Retinal pigment epithelial cell (primary cell): ENCODE measurements at regions not wholly inside any gene's neighbourhood (a gene's known extent, or its start where the extent isn't known, plus 50 kb on each side); places are given as distances from the start of the nearest gene placed in this dataset.

Experiments used
- DNase-seq: peaks from one replicate; pipeline ENCODE4 v3.0.0-alpha.2; 2010; ENCODE audit warnings: low read depth
- H3K4me3 ChIP-seq: 2 replicates; pipeline ENCODE4 v1.5.1; 2011; ENCODE audit warnings: mild to moderate bottlenecking, low read length, control low read depth, moderate library complexity
- TF ChIP-seq, protein P1 (sequence below): conservative IDR thresholded peaks from 2 replicates; pipeline ENCODE4 v1.5.1; 2011; ENCODE audit warnings: low read depth, low read length, control low read depth, inconsistent platforms

DNA sequence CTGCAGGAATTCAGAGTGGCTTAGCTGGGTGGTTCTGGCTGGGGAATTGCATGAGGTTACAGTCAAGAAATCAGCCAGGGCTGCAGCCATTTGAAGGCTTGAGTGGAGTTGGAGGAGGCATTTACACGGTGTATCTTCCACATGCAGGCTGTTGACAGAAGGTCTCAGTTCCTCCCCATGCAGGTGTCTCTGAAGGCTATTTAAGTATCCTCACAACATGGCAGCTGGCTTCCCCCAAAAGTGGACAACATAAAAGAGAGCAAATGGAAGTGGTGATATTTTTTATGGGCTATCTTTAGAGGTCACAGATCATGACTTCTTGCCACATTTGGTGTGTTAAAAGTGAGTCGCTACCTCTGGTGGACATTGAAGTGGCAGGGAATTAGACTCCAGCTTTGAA is 60.1 kb upstream of the SPRED1 start:
- no peak overlapping the region for H3K4me3 ChIP-seq
- TF ChIP-seq, protein P1, sequence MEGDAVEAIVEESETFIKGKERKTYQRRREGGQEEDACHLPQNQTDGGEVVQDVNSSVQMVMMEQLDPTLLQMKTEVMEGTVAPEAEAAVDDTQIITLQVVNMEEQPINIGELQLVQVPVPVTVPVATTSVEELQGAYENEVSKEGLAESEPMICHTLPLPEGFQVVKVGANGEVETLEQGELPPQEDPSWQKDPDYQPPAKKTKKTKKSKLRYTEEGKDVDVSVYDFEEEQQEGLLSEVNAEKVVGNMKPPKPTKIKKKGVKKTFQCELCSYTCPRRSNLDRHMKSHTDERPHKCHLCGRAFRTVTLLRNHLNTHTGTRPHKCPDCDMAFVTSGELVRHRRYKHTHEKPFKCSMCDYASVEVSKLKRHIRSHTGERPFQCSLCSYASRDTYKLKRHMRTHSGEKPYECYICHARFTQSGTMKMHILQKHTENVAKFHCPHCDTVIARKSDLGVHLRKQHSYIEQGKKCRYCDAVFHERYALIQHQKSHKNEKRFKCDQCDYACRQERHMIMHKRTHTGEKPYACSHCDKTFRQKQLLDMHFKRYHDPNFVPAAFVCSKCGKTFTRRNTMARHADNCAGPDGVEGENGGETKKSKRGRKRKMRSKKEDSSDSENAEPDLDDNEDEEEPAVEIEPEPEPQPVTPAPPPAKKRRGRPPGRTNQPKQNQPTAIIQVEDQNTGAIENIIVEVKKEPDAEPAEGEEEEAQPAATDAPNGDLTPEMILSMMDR = no peak
- no peak for DNase-seq

DNA sequence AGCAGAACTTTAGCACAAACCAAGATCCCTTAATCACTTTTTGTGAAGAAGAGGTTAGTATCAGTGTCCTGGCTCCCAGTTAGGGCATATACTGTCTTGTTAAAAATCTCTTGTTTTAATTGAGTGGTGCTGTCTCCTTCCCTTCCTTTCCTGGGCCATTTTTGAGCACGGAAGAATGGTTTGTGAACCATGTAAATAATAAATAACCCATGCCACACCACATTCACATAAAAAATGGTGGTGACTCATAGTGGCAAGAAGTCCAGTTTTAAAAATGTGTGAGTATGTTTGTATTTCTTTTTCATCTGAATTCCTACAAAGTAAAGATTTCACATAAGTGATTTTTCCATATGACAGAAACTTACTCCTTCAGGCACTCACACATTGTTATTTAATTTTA is 59.1 kb upstream of the SPRED1 start:
- DNase-seq = no peak
- TF ChIP-seq, protein P1 = no peak
- H3K4me3 ChIP-seq = no peak overlapping the region

DNA sequence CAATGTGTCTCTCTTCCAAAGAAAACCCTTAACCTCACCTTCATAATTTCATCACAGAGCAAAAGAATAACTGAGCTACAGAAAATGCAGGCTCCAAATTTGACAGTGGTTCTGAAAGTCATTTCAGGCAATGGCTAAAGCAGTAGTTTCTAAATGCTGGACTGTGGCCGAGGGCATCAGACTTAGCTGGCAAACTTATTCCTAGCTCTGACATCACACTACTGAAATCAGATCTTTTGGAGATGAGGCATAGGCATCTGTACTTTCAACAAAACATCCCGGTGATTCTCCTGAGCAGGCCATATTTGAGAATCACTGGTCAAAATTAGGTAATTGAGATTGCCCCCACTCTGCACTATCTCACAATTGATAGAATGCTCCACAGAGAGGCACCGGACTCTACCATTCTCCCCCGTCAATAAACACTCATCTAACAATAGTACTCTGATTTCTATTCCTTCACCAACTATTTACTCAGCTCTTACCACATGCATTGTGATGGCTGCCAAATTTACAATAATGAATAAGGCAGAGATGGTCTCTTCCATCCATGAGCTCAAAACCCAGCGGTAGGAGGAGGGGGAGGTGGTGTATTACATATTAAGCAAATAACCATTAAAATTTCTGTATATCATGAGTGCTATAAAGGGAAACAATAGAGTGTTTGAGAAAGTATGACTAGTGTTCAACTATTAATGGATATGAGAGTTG is 57.3 kb upstream of the SPRED1 start:
- TF ChIP-seq, protein P1 = no peak
- H3K4me3 ChIP-seq = no peak overlapping the region
- DNase-seq = no peak

DNA sequence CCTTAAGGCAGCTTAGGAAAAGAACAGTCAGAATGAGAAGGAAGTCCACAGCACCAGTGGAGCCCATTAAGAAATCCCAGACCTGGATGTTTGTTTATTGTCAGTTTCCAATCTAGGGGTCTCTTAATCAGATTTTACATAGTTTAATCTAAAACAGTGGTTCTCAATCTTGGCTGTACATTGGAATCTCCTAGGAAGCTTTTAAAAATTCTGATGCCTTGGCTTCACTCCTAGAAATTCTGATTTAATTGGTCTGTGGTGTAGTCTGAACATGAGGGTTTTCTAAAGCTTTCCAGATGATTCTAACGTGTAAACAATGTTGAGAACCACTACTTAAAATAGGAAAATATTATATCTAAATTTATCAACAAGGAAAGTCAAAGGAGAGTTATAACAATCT is 56.6 kb upstream of the SPRED1 start:
- DNase-seq = no peak
- TF ChIP-seq, protein P1 = no peak
- no peak overlapping the region for H3K4me3 ChIP-seq

DNA sequence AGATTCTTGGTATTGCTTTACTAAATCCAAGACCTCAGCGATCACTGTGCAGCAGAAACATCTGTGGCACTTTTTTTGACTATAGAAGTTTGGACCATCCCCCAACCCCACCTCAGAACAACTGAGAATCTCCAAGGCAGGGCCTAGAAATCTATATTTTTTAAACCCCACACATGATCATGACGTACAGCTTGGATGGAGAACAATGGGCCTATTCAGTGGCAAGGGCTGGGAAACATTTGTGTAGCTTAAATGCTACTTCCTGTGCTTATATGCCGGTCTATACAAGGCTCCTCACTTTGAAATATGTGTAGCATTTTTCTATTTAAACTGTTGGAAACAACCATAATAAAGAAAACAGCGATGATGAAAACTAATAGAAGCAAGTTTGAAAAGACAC is 55.1 kb upstream of the SPRED1 start:
- H3K4me3 ChIP-seq = no peak overlapping the region
- peak; percentile 64 for DNase-seq
- TF ChIP-seq, protein P1 = no peak

DNA sequence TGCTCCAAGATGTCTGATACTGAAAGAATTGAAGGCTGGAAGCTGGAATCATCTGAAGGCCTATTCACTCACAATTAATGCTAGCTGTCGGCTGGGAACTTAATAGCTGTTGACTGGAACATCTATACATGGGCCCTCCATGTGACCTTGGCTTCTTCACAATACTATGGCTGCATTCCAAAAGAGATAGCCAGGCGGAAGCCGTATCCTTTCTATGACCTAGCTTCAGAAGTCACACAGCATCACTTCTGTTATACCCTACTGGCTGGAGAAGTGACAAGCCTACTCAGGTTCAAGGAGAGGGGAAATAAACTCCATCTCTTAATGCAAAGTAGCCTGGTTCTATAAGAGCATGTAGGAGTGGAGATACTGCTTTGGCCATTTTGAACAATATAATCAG is 50.9 kb upstream of the SPRED1 start:
- TF ChIP-seq, protein P1 = no peak
- no peak overlapping the region for H3K4me3 ChIP-seq
- DNase-seq = no peak

DNA sequence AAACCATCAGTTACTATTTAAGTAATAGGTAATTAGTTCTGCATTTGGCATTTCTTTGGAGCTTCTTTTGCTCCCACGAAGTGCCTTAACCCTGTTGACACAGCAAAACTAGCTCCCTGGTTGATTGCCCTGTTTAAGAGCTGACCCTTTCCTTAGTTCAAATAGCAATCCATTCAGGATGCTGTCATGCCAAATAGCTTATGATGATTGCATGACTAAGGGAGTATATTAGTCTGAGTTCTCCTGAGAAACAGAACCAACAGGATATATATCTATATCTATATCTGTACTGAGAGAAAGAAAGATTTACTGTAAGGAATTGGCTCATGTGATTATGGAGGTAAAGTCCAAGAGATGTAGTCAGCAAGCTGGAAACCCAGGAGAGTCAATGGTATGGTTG is 50.3 kb upstream of the SPRED1 start:
- no peak for DNase-seq
- H3K4me3 ChIP-seq = no peak overlapping the region
- TF ChIP-seq, protein P1 = no peak
